ENCODE measurements at regions not wholly inside any gene's neighbourhood (a gene's known extent, or its start where the extent isn't known, plus 50 kb on each side); places are given as distances from the start of the nearest gene placed in this dataset.
A peak's percentile ranks its signal among the peaks of the same experiment; 100 is the strongest.

GRCh38 chr12:89129167-89129870 is 223.0 kb downstream of the DUSP6 start:
- Mint-ChIP-seq H3K4me3 (no peak overlapping the region), H3K9me3 (peaks cover 18% of the 10 kb centered on the region), H3K4me1 (ENCODE audit: low read depth) (no peaks in the 10 kb centered on the region), H3K27ac (no peak overlapping the region), H3K36me3 (ENCODE audit: low read depth) (peaks cover 5% of the 10 kb centered on the region), H3K27me3 (ENCODE audit: insufficient read depth) (peaks cover 2% of the 10 kb centered on the region)
- no peak for DNase-seq (ENCODE audit: low spot score)
- intact Hi-C loops (cut with micrococcal nuclease), result loop anchor here (1.0 kb wide), 1 partner anchor 9 kb away; no protein-coding TSS in a partner anchor

GRCh38 chr12:89126712-89127111 is 225.6 kb downstream of the DUSP6 start:
- Mint-ChIP-seq H3K36me3 (ENCODE audit: low read depth) (peaks cover 2% of the 10 kb centered on the region), H3K4me1 (ENCODE audit: low read depth) (no peaks in the 10 kb centered on the region), H3K9me3 (peaks cover 19% of the 10 kb centered on the region), H3K4me3 (no peak overlapping the region), H3K27me3 (ENCODE audit: insufficient read depth) (no peaks in the 10 kb centered on the region), H3K27ac (no peak overlapping the region)
- intact Hi-C loops (cut with micrococcal nuclease), result no loop called here
- no peak for DNase-seq (ENCODE audit: low spot score)

- H3K4me1 Mint-ChIP-seq (ENCODE audit: low read depth), result no peaks in the 10 kb centered on the region
- H3K4me3 Mint-ChIP-seq, result no peak overlapping the region
- no peak for DNase-seq (ENCODE audit: low spot score)
These were observed 229.4 kb downstream of the DUSP6 start for GRCh38 chr12:89122852-89123251.

GRCh38 chr12:89117448-89118034 is 234.8 kb downstream of the DUSP6 start:
- Mint-ChIP-seq H3K9me3 (peaks cover 3% of the 10 kb centered on the region), H3K27ac (no peak overlapping the region), H3K4me3 (no peak overlapping the region), H3K27me3 (ENCODE audit: insufficient read depth) (peaks cover 1% of the 10 kb centered on the region), H3K36me3 (ENCODE audit: low read depth) (peaks cover 1% of the 10 kb centered on the region), H3K4me1 (ENCODE audit: low read depth) (peaks cover 7% of the 10 kb centered on the region)
- intact Hi-C loops (cut with micrococcal nuclease), result no loop called here
- no peak for DNase-seq (ENCODE audit: low spot score)

More at GRCh38 chr12:89122852-89123251, 229.4 kb downstream of the DUSP6 start:
- Mint-ChIP-seq H3K27ac (no peak overlapping the region), H3K9me3 (peaks cover 10% of the 10 kb centered on the region), H3K36me3 (ENCODE audit: low read depth) (peaks cover 1% of the 10 kb centered on the region), H3K27me3 (ENCODE audit: insufficient read depth) (peaks cover 1% of the 10 kb centered on the region)
- intact Hi-C loops (cut with micrococcal nuclease), result no loop called here

GRCh38 chr12:89111964-89112363 is 240.3 kb downstream of the DUSP6 start:
- Mint-ChIP-seq H3K36me3 (ENCODE audit: low read depth) (no peaks in the 10 kb centered on the region), H3K9me3 (no peaks in the 10 kb centered on the region), H3K4me1 (ENCODE audit: low read depth) (no peaks in the 10 kb centered on the region), H3K27ac (no peak overlapping the region), H3K4me3 (no peak overlapping the region), H3K27me3 (ENCODE audit: insufficient read depth) (no peaks in the 10 kb centered on the region)
- no peak for DNase-seq (ENCODE audit: low spot score)
- intact Hi-C loops (cut with micrococcal nuclease), result loop anchor here (2.0 kb wide), 1 partner anchor 27 kb away; no protein-coding TSS in a partner anchor

- H3K9me3 Mint-ChIP-seq, result no peaks in the 10 kb centered on the region
- H3K4me3 Mint-ChIP-seq, result no peak overlapping the region
- H3K4me1 Mint-ChIP-seq (ENCODE audit: low read depth), result no peaks in the 10 kb centered on the region
- H3K36me3 Mint-ChIP-seq (ENCODE audit: low read depth), result no peaks in the 10 kb centered on the region
- no peak for DNase-seq (ENCODE audit: low spot score)
- no peaks in the 10 kb centered on the region for H3K27me3 Mint-ChIP-seq (ENCODE audit: insufficient read depth)
- intact Hi-C loops (cut with micrococcal nuclease), result no loop called here
- H3K27ac Mint-ChIP-seq, result no peak overlapping the region
These were observed 244.0 kb downstream of the DUSP6 start for GRCh38 chr12:89108265-89108664.

GRCh38 chr12:89106950-89107349 is 245.4 kb downstream of the DUSP6 start:
- no peaks in the 10 kb centered on the region for H3K36me3 Mint-ChIP-seq (ENCODE audit: low read depth)
- no peak overlapping the region for H3K4me3 Mint-ChIP-seq
- intact Hi-C loops (cut with micrococcal nuclease), result no loop called here
- H3K9me3 Mint-ChIP-seq, result no peaks in the 10 kb centered on the region
- H3K4me1 Mint-ChIP-seq (ENCODE audit: low read depth), result no peaks in the 10 kb centered on the region
- H3K27ac Mint-ChIP-seq, result no peak overlapping the region
- DNase-seq (ENCODE audit: low spot score), result no peak
- no peaks in the 10 kb centered on the region for H3K27me3 Mint-ChIP-seq (ENCODE audit: insufficient read depth)

GRCh38 chr12:89105243-89105642 is 247.1 kb downstream of the DUSP6 start:
- H3K4me1 Mint-ChIP-seq (ENCODE audit: low read depth), result no peaks in the 10 kb centered on the region

GRCh38 chr12:89103831-89104230 is 248.5 kb downstream of the DUSP6 start:
- intact Hi-C loops (cut with micrococcal nuclease), result no loop called here
- H3K27me3 Mint-ChIP-seq (ENCODE audit: insufficient read depth), result peaks cover 5% of the 10 kb centered on the region
- no peaks in the 10 kb centered on the region for H3K36me3 Mint-ChIP-seq (ENCODE audit: low read depth)
- no peaks in the 10 kb centered on the region for H3K4me1 Mint-ChIP-seq (ENCODE audit: low read depth)
- no peak overlapping the region for H3K4me3 Mint-ChIP-seq
- H3K27ac Mint-ChIP-seq, result no peak overlapping the region
- H3K9me3 Mint-ChIP-seq, result no peaks in the 10 kb centered on the region
- no peak for DNase-seq (ENCODE audit: low spot score)

More at GRCh38 chr12:89105243-89105642, 247.1 kb downstream of the DUSP6 start:
- Mint-ChIP-seq H3K4me3 (no peak overlapping the region), H3K27ac (no peak overlapping the region), H3K36me3 (ENCODE audit: low read depth) (no peaks in the 10 kb centered on the region), H3K9me3 (no peaks in the 10 kb centered on the region), H3K27me3 (ENCODE audit: insufficient read depth) (peaks cover 5% of the 10 kb centered on the region)
- intact Hi-C loops (cut with micrococcal nuclease), result no loop called here
- DNase-seq (ENCODE audit: low spot score), result no peak

GRCh38 chr12:89101440-89101839 is 250.9 kb downstream of the DUSP6 start:
- Mint-ChIP-seq H3K27ac (no peak overlapping the region), H3K27me3 (ENCODE audit: insufficient read depth) (peaks cover 5% of the 10 kb centered on the region), H3K9me3 (no peaks in the 10 kb centered on the region), H3K36me3 (ENCODE audit: low read depth) (no peaks in the 10 kb centered on the region), H3K4me3 (no peak overlapping the region), H3K4me1 (ENCODE audit: low read depth) (no peaks in the 10 kb centered on the region)
- intact Hi-C loops (cut with micrococcal nuclease), result no loop called here
- DNase-seq (ENCODE audit: low spot score), result no peak

GRCh38 chr12:89098441-89099112 is 253.7 kb downstream of the DUSP6 start:
- no peak for DNase-seq (ENCODE audit: low spot score)
- intact Hi-C loops (cut with micrococcal nuclease), result no loop called here
- Mint-ChIP-seq H3K27me3 (ENCODE audit: insufficient read depth) (peaks cover 5% of the 10 kb centered on the region), H3K4me3 (no peak overlapping the region), H3K4me1 (ENCODE audit: low read depth) (no peaks in the 10 kb centered on the region), H3K9me3 (peaks cover under 1% of the 10 kb centered on the region), H3K36me3 (ENCODE audit: low read depth) (no peaks in the 10 kb centered on the region), H3K27ac (no peak overlapping the region)

- Mint-ChIP-seq H3K36me3 (ENCODE audit: low read depth) (peaks cover 2% of the 10 kb centered on the region), H3K27ac (peak overlapping the region; percentile 25), H3K9me3 (peaks cover 33% of the 10 kb centered on the region), H3K4me1 (ENCODE audit: low read depth) (no peaks in the 10 kb centered on the region), H3K27me3 (ENCODE audit: insufficient read depth) (no peaks in the 10 kb centered on the region), H3K4me3 (no peak overlapping the region)
- no peak for DNase-seq (ENCODE audit: low spot score)
- intact Hi-C loops (cut with micrococcal nuclease), result loop anchor here (1.0 to 2.0 kb wide), 3 partner anchors 52 to 133 kb away; no protein-coding TSS in a partner anchor
These were observed 260.0 kb downstream of the DUSP6 start for GRCh38 chr12:89092297-89092696.

GRCh38 chr12:89091293-89091841 is 260.9 kb downstream of the DUSP6 start:
- Mint-ChIP-seq H3K36me3 (ENCODE audit: low read depth) (peaks cover 2% of the 10 kb centered on the region), H3K9me3 (peaks cover 33% of the 10 kb centered on the region), H3K4me3 (no peak overlapping the region), H3K27ac (no peak overlapping the region), H3K27me3 (ENCODE audit: insufficient read depth) (no peaks in the 10 kb centered on the region), H3K4me1 (ENCODE audit: low read depth) (no peaks in the 10 kb centered on the region)
- no peak for DNase-seq (ENCODE audit: low spot score)
- intact Hi-C loops (cut with micrococcal nuclease), result no loop called here

Data from activated T-helper 1 cell treated with anti-CD3 and anti-CD28 coated beads, Interleukin-12 subunit alpha, Interleukin-12 subunit beta, Interleukin-2, Interleukin-4 antibody, amounts not matched to agents 30 ng/mL and 10 ng/mL and 1 ng/mL, durations not matched to agents 14 hours and 24 hours and 36 hours (primary cell).